ENCODE measurements at regions not wholly inside any gene's neighbourhood (a gene's known extent, or its start where the extent isn't known, plus 50 kb on each side); places are given as distances from the start of the nearest gene placed in this dataset.
"Not testable (repeated sequence)": the region's sequence is repeated elsewhere in the genome, so short reads cannot be mapped to it uniquely, and the experiment has no call there.

DNA sequence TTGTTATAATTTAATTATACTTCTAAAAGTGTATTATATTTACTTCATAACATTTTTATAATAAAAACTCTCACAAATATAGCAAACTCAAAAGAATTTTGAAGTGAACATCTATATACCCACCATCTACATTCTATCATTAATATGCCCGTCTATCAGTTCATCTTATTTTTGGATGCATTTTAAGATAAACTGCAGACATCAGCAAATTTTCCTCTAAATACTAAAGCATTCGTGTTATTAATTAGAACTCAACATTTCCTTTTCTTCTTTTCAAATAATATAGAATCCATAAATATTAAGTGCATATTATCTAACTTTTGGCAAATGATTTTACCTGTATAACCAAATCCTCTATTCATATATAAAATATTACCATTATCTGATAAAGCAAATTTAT is 242.9 kb upstream of the BCHE start:
- Mint-ChIP-seq H3K27me3 (no peaks in the 10 kb centered on the region), H3K4me1 (no peaks in the 10 kb centered on the region), H3K36me3 (no peaks in the 10 kb centered on the region), H3K27ac (no peak overlapping the region), H3K9me3 (no peaks in the 10 kb centered on the region), H3K4me3 (no peak overlapping the region)
- no peak for ATAC-seq

DNA sequence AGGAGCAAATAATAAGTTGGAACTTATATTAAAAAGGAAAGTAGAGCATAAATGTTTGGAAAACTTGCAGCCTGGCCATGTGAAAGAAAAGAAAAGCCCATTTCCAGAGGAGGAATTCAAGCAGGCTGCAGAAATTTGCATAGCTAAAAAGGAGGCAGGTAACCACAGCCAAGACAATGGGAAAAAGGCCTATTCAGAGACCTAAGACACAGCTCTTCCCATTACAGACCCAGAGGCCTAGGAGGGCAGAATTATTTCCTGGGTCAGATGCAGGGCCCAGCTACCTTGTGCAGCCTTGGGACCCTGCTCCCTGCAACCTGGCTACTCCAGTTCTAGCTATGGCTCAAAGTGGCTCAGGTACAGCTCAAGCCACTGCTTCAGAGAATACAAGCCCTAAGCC is 234.6 kb upstream of the BCHE start:
- peak; percentile 31 for ATAC-seq
- H3K9me3 Mint-ChIP-seq: no peaks in the 10 kb centered on the region
- H3K4me1 Mint-ChIP-seq: no peaks in the 10 kb centered on the region
- no peaks in the 10 kb centered on the region for H3K36me3 Mint-ChIP-seq
- no peaks in the 10 kb centered on the region for H3K27me3 Mint-ChIP-seq
- H3K27ac Mint-ChIP-seq: no peak overlapping the region
- H3K4me3 Mint-ChIP-seq: no peak overlapping the region

DNA sequence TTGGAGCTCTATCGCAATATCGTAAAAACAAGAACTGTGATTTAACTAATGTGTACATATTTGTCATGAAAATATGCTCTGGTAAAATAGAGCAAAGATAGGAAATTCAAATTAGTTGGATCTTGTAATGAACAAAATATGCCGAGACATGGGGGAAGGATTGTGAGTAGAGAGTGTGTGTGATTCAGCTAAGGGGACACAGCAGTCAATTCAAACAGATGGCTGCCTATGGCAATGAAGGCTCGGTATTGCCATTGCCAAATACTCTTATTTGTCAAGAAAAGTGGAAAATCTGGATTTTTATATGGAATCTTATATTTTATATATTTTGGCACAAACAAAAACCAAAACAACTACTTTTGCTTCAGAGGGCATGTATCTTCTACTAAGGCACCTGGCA is 227.3 kb upstream of the BCHE start:
- no peak overlapping the region for H3K4me3 Mint-ChIP-seq
- no peaks in the 10 kb centered on the region for H3K9me3 Mint-ChIP-seq
- ATAC-seq: no peak
- H3K36me3 Mint-ChIP-seq: no peaks in the 10 kb centered on the region
- no peaks in the 10 kb centered on the region for H3K27me3 Mint-ChIP-seq
- no peak overlapping the region for H3K27ac Mint-ChIP-seq
- no peaks in the 10 kb centered on the region for H3K4me1 Mint-ChIP-seq

DNA sequence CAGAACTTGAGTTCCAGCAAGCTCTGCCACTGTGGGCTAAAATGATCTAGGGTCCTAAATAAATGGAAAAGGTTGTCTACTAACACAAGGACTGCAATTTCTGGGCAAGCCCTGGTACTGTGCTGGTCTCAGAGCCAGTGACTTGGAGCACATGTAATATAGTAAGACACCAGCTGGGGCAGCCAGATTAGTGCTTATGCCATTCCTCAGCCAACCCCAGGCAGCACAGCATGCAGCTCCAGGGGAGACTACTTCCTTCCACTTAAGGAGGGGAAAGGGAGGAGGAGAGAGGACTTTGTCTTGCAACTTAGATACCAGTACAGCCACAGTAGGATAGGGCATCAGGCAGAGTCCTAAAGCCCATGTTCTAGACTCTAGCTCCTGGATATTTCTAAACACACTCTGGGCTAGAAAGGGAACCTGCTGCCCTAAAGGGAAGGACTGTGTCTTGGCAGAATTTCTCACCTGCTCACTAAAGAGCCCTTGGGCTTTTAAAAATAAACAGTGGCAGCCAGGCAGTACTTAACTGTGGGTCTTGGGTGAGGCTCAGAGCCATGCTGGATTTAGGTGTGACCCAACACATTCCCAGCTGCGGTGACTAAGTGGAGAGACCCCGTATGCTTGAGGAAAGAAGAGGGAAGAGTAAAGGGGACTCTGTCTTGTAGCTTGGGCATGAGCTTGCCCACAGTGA is 223.7 kb upstream of the BCHE start:
- H3K9me3 Mint-ChIP-seq: no peaks in the 10 kb centered on the region
- ATAC-seq: peak; percentile 45

DNA sequence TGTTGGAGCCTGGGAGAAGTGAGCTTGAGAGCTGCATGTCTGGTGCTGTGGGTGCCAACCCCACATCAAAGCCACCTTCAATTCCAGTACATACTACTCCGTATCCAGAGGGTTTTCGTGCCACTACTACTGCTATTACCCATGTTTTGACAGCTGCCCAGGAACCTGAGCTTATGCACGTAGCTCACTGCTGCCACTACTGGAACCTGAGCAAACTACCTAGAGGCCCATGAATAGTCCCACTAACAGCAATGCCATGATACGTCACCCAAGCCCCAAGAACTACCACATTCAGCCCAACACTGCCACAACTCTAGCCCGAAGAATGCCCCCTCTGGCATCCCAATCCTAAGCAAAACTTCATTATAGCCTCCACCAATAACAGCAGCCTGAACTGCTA is 215.2 kb upstream of the BCHE start:
- Mint-ChIP-seq H3K36me3 (no peaks in the 10 kb centered on the region), H3K27me3 (no peaks in the 10 kb centered on the region), H3K27ac (no peak overlapping the region), H3K4me3 (no peak overlapping the region), H3K9me3 (peaks cover 5% of the 10 kb centered on the region), H3K4me1 (no peaks in the 10 kb centered on the region)
- ATAC-seq: no peak

More for the DNA sequence above, 223.7 kb upstream of the BCHE start:
- Mint-ChIP-seq H3K36me3 (no peaks in the 10 kb centered on the region), H3K4me3 (no peak overlapping the region), H3K27me3 (no peaks in the 10 kb centered on the region), H3K27ac (no peak overlapping the region), H3K4me1 (no peaks in the 10 kb centered on the region)

DNA sequence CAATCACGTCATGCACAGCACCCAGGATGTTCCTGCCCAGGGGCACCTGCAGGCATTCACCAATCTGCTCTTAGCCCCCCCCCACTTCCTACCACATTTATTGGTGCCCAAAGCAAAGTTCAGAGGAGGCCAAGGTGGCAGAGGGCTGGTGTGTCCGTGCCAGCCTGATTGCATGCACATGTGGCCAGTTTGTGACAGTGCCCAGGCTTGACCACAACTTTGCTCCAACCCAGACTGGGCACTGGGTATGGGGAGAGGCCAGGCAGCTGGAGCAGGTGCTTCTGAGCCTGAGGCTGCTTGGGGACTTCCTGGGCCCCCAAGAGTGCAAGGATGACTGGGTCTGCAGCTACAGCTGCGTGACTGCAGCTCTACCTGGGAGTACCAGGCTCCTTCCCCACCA is 192.3 kb upstream of the BCHE start:
- H3K4me3 Mint-ChIP-seq: no peak overlapping the region
- no peak overlapping the region for H3K27ac Mint-ChIP-seq
- no peaks in the 10 kb centered on the region for H3K27me3 Mint-ChIP-seq
- H3K4me1 Mint-ChIP-seq: no peaks in the 10 kb centered on the region
- peaks cover 4% of the 10 kb centered on the region for H3K9me3 Mint-ChIP-seq
- H3K36me3 Mint-ChIP-seq: no peaks in the 10 kb centered on the region
- peak; percentile 47 for ATAC-seq

DNA sequence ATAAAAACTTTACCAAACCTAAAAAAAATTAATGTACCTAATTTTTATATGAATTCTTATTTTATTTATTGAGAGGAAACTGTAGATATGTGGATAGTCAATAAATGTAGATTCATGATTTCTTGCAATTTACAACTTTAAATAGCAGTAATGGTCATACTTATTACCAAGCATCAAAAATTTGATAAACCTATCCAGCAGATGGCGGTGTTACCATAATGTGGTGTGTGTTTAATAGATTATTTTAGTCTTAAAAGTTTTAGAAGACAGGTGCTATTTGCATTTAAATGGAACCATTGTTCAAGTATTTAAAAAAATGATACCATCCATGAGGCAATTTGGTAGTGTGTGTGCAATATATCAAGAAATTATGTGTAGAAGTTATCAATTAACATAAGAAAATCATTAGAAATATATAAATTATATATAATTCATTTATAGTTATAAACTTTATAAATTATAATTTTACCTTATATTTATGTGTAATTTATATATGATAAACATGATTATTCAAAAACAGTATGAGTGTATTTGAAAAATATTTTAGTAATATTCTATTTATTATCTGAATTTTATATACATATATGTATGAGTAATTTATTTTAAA is 176.0 kb upstream of the BCHE start:
- Mint-ChIP-seq H3K9me3 (peaks cover 3% of the 10 kb centered on the region), H3K4me3 (no peak overlapping the region), H3K36me3 (no peaks in the 10 kb centered on the region), H3K27me3 (no peaks in the 10 kb centered on the region), H3K27ac (no peak overlapping the region), H3K4me1 (no peaks in the 10 kb centered on the region)
- no peak for ATAC-seq

DNA sequence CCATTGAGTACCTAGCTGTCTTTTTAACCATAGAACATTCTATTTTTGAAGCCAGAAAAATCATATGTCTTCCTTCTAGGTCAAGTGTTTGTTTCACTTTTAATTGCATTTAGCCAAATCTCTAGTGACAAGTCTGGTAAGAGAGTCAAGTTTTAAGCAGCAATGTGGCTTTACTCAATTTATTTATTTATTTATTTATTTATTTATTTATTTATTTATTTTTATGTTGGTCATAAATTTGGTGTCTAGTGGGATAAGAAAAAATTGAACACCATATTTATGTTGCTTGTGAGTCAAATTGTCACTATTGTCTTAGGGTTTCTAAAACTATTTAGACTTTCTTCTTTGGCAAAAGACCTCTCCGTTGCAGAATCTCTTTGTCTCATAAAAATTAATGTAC is 174.5 kb upstream of the BCHE start:
- Mint-ChIP-seq H3K9me3 (no peaks in the 10 kb centered on the region), H3K36me3 (no peaks in the 10 kb centered on the region), H3K27ac (no peak overlapping the region), H3K27me3 (no peaks in the 10 kb centered on the region), H3K4me3 (no peak overlapping the region), H3K4me1 (no peaks in the 10 kb centered on the region)
- ATAC-seq: no peak

DNA sequence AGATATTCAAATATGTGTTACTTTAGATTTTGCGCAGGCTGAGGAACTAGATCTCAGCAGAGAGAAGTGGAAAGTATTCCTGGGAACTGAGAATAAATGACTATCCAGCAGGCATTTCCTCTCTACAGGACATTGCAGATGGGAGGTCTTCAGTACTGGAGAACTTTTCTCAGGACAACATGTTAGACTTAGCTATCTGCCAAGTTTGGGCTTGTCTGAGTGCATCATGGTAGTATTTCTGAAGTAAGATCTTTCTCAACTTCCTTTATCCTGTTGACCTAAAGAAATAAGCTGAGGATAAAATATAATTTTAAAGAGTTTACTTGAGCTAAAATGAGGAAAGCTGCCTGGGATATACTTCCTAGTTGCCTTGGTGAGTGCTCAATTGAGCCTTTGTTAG is 167.9 kb upstream of the BCHE start:
- Mint-ChIP-seq H3K27ac (no peak overlapping the region), H3K9me3 (peaks cover 3% of the 10 kb centered on the region), H3K27me3 (no peaks in the 10 kb centered on the region), H3K4me3 (no peak overlapping the region), H3K4me1 (no peaks in the 10 kb centered on the region), H3K36me3 (no peaks in the 10 kb centered on the region)
- no peak for ATAC-seq

DNA sequence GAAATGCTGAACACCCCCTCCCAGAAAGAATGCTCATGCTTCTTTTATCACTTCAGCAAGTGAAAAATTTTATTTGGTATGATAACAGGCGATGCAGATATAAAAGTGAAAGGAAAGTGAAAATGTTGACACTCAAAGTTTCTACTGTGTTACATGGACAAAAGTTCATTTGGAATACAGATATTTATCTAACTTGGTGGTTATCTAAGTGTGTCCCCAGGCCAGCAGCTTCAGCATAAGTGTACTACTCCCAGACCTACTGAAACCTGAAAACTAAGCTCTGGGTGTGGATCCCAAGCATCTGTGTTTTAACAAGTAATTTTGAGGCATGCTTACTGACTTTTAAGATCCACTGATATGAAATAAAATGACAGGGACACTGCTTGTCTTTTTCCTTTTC is 157.1 kb upstream of the BCHE start:
- Mint-ChIP-seq H3K36me3 (no peaks in the 10 kb centered on the region), H3K4me1 (no peaks in the 10 kb centered on the region), H3K9me3 (no peaks in the 10 kb centered on the region), H3K27me3 (no peaks in the 10 kb centered on the region), H3K4me3 (no peak overlapping the region), H3K27ac (no peak overlapping the region)
- ATAC-seq: no peak

DNA sequence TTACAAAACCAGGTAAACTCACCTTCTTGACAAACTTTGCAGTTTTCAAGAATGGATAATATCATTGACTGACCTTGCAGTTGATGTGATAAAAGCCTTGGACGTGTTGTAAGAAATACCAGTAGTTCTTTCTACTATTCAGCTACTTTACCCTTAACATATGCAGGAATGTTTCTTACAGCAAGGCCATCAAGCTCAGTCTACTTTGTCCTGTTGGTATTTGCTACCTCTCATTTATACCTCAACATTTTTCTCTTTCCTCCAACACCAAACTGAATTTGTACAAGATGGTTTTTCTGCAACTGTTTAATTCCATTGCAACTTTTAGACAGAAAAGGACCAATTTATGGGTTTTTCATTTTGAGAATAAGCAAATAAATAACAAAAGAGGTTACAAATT is 147.4 kb upstream of the BCHE start:
- H3K27me3 Mint-ChIP-seq: no peaks in the 10 kb centered on the region
- H3K9me3 Mint-ChIP-seq: no peaks in the 10 kb centered on the region
- no peaks in the 10 kb centered on the region for H3K36me3 Mint-ChIP-seq
- no peak overlapping the region for H3K27ac Mint-ChIP-seq
- H3K4me3 Mint-ChIP-seq: no peak overlapping the region
- ATAC-seq: no peak
- H3K4me1 Mint-ChIP-seq: no peaks in the 10 kb centered on the region

DNA sequence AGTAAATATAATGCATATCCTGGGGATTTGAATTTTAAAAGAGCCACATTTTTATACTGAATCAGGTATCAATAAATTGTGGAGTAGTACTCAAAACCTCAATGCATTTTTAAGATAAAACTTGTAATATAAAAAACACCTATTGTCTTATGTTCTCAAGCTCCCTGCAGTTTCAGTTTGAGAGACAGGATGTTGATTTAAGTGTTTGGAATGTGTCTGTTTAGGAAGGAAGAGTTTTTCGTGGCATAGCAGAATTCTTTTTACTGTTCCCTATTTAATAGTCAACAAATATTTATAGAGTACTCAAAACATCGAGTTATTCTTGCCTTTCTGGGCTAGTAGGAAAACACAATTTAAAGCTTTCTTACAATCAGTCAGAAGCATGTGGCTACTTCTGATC is 146.1 kb upstream of the BCHE start:
- Mint-ChIP-seq H3K36me3 (no peaks in the 10 kb centered on the region), H3K9me3 (no peaks in the 10 kb centered on the region), H3K27ac (no peak overlapping the region), H3K4me1 (no peaks in the 10 kb centered on the region), H3K4me3 (no peak overlapping the region), H3K27me3 (no peaks in the 10 kb centered on the region)
- ATAC-seq: no peak

DNA sequence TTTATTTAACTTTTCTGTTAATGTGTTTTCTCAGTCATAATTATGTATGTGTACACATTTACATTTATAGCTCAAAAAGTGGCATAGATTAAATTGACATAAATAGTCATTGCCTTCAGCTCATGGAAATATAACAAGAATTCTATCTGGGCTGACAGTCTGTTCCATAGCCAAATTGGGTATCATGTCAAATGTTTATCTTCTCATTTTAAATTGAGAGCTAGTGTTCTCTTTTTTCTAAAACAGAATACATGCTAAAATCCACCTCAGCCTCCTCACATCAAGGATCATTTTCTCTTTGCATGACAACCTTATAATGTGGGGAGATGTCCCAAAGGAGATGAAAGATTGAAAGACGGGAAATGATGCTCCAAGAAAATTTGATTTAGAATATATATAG is 144.1 kb upstream of the BCHE start:
- H3K4me3 Mint-ChIP-seq: no peak overlapping the region
- no peaks in the 10 kb centered on the region for H3K9me3 Mint-ChIP-seq
- no peaks in the 10 kb centered on the region for H3K36me3 Mint-ChIP-seq
- H3K27me3 Mint-ChIP-seq: no peaks in the 10 kb centered on the region
- no peaks in the 10 kb centered on the region for H3K4me1 Mint-ChIP-seq
- no peak for ATAC-seq
- H3K27ac Mint-ChIP-seq: no peak overlapping the region

DNA sequence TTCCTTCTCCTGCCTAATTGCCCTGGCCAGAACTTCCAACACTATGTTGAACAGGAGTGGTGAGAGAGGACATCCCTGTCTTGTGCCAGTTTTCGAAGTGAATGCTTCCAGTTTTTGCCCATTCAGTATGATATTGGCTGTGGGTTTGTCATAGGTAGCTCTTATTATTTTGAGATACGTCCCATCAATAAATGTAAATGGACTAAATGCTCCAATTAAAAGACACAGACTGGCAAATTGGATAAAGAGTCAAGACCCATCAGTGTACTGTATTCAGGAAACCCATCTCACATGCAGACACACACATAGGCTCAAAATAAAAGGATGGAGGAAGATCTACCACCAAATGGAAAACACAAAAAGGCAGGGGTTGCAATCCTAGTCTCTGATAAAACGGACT is 123.6 kb upstream of the BCHE start:
- not testable (repeated sequence) for H3K4me3 Mint-ChIP-seq, H3K4me1 Mint-ChIP-seq, H3K27ac Mint-ChIP-seq, ATAC-seq, H3K36me3 Mint-ChIP-seq, H3K27me3 Mint-ChIP-seq, H3K9me3 Mint-ChIP-seq

DNA sequence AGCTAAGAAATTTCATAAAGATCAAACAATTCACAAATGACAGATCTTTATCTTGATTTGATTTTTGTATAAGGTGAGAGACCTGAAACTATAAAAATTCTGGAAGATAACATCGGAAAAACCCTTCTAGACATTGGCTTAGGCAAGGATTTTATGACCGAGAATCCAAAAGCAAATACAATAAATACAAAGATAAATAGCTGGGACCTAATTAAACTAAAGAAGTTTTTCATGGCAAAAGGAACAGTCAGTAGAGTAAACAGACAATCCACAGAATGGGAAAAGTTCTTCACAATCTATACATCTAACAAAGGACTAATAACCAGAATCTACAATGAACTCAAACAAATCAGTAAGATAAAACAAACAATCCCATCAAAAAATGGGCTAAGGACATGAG is 116.9 kb upstream of the BCHE start:
- Mint-ChIP-seq H3K27ac (no peak overlapping the region), H3K4me3 (no peak overlapping the region), H3K36me3 (no peaks in the 10 kb centered on the region), H3K9me3 (peaks cover 4% of the 10 kb centered on the region), H3K4me1 (no peaks in the 10 kb centered on the region), H3K27me3 (no peaks in the 10 kb centered on the region)
- no peak for ATAC-seq

DNA sequence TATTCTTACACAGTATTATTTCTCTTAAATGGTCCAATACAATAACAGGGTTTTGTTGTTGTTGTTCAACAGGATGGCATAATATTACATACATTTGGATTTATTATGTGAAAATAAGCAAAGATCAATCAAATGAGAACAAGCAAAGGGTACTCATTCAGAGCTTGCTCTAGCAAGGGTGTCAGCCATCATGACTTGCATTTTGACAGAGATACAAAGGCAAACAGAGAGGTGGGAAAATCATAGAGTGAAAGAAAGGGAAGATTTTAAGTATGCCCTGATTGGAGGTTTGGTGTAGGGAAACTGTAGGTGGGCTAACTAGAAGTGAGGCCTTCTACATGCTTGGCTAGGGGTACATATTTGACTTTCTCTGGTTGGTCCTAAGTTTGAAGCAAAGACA is 109.1 kb upstream of the BCHE start:
- H3K9me3 Mint-ChIP-seq: no peaks in the 10 kb centered on the region
- no peaks in the 10 kb centered on the region for H3K4me1 Mint-ChIP-seq
- no peak overlapping the region for H3K27ac Mint-ChIP-seq
- no peaks in the 10 kb centered on the region for H3K27me3 Mint-ChIP-seq
- no peak overlapping the region for H3K4me3 Mint-ChIP-seq
- ATAC-seq: no peak
- no peaks in the 10 kb centered on the region for H3K36me3 Mint-ChIP-seq
